ENCODE measurements at regions not wholly inside any gene's neighbourhood (a gene's known extent, or its start where the extent isn't known, plus 50 kb on each side); places are given as distances from the start of the nearest gene placed in this dataset.
"Not testable (repeated sequence)": the region's sequence is repeated elsewhere in the genome, so short reads cannot be mapped to it uniquely, and the experiment has no call there.

DNA sequence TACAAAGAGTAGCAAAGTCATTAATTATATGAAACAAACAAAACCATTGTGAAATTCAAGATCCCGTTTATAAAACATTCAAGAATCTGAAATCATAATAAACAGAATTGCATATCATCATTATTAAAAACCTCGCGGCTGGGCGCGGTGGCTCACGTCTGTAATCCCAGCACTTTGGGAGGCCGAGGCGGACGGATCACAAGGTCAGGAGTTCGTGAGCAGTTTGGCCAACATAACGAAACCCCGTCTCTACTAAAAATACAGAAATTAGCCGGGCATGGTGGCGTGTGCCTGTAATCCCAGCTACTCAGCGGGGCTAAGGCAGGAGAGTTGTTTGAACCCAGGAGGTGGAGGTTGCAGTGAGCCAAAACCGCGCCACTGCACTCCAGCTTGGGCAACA is 80.3 kb upstream of the COPS8 start:
- H3K27ac ChIP-seq (ENCODE audit: low read length); H3K27me3 ChIP-seq (ENCODE audit: control insufficient read depth, insufficient read depth); ATAC-seq; intact Hi-C loops (cut with DNase I); H3K4me1 ChIP-seq (ENCODE audit: control insufficient read depth, insufficient read depth, low read length); DNase-seq; H3K9me3 ChIP-seq (ENCODE audit: control insufficient read depth, low read length); H3K4me3 ChIP-seq (ENCODE audit: low read length): not testable (repeated sequence)
- 93% methylated on average over 17 of the region's 17 CpGs for WGBS

DNA sequence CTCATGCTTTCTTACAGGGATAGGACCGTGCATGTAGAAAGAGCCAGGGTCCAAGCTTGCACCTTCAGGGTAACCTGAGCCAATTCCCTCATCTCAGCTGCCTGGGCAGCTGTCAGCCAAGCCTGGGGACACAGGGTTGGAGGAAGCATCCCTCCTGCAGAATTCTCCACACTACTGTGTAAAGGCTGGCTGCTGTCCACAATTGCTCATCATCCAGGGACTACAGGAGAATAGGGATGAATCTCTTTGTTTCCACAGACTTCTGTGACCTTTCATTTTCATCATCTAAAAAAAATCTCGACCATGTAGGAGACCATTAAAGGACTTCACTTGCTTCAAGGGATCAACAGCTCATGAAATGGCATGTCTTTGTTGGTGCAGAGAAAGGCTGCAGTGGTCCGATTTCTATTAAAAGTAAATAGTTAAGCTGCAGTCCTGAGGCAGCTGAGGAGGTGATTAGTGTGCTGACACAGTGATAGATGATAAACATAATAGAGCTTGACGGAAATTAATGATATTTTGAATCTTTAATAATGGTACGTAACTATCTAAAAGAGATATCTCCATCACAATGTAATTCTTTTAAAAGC is 74.4 kb upstream of the COPS8 start:
- DNase-seq = no peak
- Histone ChIP-seq H3K9me3 (ENCODE audit: control insufficient read depth, low read length) (no peaks in the 10 kb centered on the region), H3K4me3 (ENCODE audit: low read length) (no peak overlapping the region), H3K4me1 (ENCODE audit: control insufficient read depth, insufficient read depth, low read length) (peaks cover 2% of the 10 kb centered on the region), H3K27ac (ENCODE audit: low read length) (no peak overlapping the region), H3K27me3 (ENCODE audit: control insufficient read depth, insufficient read depth) (no peaks in the 10 kb centered on the region)
- intact Hi-C loops (cut with DNase I) = no loop called here
- WGBS = 82% methylated on average over 5 of the region's 5 CpGs
- no peak for ATAC-seq

DNA sequence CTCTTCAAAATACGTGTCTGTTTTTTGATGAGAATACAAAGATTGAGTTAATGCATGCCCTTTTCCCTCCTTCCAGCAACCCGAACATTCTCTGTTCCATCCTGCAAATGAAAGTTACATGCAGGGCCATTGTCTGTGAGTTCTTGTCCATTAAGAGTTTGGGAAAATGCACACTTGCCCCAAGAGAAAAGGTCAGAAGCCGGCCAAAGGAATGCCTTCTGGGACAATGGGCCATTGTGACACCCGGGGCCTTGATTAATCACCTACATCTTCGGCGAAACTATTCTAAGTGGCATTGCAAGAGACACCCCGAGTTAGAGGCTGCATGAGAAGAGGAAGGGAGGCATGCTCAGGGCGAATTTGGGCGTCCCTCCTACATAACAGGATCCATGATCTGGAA is 73.7 kb upstream of the COPS8 start:
- Histone ChIP-seq H3K27me3 (ENCODE audit: control insufficient read depth, insufficient read depth) (no peaks in the 10 kb centered on the region), H3K4me3 (ENCODE audit: low read length) (no peak overlapping the region), H3K4me1 (ENCODE audit: control insufficient read depth, insufficient read depth, low read length) (peaks cover 2% of the 10 kb centered on the region), H3K27ac (ENCODE audit: low read length) (no peak overlapping the region), H3K9me3 (ENCODE audit: control insufficient read depth, low read length) (no peaks in the 10 kb centered on the region)
- ATAC-seq (no peak), DNase-seq (no peak)
- intact Hi-C loops (cut with DNase I) = no loop called here
- 62% methylated on average over 9 of the region's 9 CpGs for WGBS

DNA sequence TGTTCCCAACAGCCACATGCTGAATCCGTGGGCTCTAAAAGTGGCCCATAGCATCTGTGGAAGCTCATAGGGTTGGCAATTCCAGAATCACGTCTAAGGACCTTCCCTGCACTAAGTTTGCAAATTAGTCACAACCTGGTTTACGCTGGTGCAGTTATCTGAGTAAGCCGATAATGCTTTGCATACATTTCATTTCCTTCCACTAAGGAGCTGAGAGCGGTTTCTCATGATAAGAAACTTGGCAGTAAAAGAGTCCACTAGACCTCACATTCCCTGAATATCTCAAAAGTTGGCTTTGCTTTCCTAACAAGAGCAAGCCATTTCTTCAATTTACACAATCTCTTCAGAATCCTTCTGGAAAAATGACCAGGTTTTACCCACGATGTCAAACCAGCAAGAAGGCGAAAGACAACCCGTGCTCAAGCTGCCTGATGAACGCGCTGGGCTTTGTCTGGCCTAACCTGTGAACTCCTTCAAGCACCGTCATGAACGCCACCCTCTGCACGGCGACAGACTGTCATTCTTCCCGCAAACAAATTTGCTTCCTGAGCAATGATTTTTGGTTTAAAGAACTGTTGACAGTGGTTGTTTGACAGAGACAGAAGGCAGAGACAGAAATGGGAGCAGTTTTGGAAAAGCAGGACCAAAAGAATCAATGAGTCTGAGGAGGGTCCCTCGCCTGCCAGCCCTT is 73.0 kb upstream of the COPS8 start:
- 32% methylated on average over 16 of the region's 16 CpGs for WGBS

DNA sequence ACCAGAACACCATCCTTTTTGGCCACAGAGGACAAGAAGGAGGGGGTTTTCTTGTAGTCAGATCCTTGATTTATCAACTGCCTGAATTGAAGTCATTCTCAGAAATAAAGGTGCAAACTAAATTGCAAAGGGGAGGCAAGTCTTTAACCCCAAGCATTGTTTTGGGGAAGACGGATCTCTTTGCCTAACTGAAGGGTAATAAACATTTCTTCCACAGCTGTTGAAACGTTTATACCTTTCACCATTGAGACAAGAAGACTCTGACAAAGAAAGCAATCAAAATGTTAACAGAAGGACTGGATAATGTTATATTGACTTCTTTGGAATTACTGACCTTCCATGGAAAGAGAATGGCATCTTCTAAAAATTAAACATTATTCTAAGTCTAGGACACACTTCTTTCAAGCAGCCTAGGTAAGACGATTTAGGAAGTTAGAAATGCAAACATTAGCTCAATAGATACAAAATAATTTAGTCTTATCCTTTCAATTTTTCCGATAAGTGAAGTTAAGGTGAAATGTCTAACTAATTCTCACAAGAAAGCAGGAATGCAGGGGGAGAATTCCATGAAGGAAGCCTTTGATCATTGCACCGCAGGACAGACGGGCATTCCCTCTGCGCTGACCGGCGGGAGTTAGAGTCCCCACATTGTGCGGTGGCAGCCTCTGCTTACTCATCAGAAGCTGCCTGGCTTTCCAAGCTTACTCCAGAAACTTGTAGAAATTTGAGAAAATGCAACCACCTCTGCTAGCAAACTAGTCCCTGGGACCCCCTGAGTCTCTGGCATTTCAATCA is 69.4 kb upstream of the COPS8 start:
- intact Hi-C loops (cut with DNase I) = no loop called here

More for the DNA sequence above, 73.0 kb upstream of the COPS8 start:
- ATAC-seq (peak; percentile 43 to 82), DNase-seq (no peak)
- Histone ChIP-seq H3K27ac (ENCODE audit: low read length) (no peak overlapping the region), H3K4me3 (ENCODE audit: low read length) (no peak overlapping the region), H3K9me3 (ENCODE audit: control insufficient read depth, low read length) (no peaks in the 10 kb centered on the region), H3K4me1 (ENCODE audit: control insufficient read depth, insufficient read depth, low read length) (peaks cover 2% of the 10 kb centered on the region), H3K27me3 (ENCODE audit: control insufficient read depth, insufficient read depth) (no peaks in the 10 kb centered on the region)
- intact Hi-C loops (cut with DNase I) = no loop called here

DNA sequence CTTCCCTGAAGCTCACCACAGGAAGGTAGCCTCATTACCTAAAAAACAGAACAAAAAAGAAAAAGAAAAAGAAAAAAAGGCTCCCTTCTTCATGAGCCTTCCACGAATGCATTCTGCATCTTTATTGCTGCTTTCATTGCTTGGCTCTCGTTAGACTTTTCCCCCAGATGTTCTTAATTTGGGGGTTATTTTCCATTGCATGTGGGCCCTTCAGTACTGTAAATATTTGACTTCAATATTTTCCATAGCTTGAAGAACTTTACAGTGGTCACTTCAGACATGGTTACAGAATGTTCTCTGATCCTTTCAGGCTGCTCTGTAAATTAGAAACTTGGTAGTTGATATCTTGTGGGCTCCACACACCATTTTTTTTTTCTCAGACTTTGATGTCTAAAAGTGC is 65.6 kb upstream of the COPS8 start:
- Histone ChIP-seq H3K9me3 (ENCODE audit: control insufficient read depth, low read length) (no peaks in the 10 kb centered on the region), H3K4me3 (ENCODE audit: low read length) (no peak overlapping the region), H3K4me1 (ENCODE audit: control insufficient read depth, insufficient read depth, low read length) (no peaks in the 10 kb centered on the region), H3K27me3 (ENCODE audit: control insufficient read depth, insufficient read depth) (no peaks in the 10 kb centered on the region), H3K27ac (ENCODE audit: low read length) (no peak overlapping the region)
- intact Hi-C loops (cut with DNase I) = loop anchor here in 2 of 4 donors (10.0 kb wide), 2 partner anchors 505 to 665 kb away; no protein-coding TSS in a partner anchor
- no peak for ATAC-seq
- 75% methylated on average over 2 of the region's 2 CpGs for WGBS
- no peak for DNase-seq

More for the DNA sequence above, 69.4 kb upstream of the COPS8 start:
- no peak overlapping the region for H3K4me3 ChIP-seq (ENCODE audit: low read length)
- no peaks in the 10 kb centered on the region for H3K9me3 ChIP-seq (ENCODE audit: control insufficient read depth, low read length)
- no peak overlapping the region for H3K27ac ChIP-seq (ENCODE audit: low read length)
- WGBS = 86% methylated on average over 10 of the region's 10 CpGs
- H3K27me3 ChIP-seq (ENCODE audit: control insufficient read depth, insufficient read depth) = no peaks in the 10 kb centered on the region
- DNase-seq = no peak
- ATAC-seq = no peak
- peaks cover 2% of the 10 kb centered on the region for H3K4me1 ChIP-seq (ENCODE audit: control insufficient read depth, insufficient read depth, low read length)

DNA sequence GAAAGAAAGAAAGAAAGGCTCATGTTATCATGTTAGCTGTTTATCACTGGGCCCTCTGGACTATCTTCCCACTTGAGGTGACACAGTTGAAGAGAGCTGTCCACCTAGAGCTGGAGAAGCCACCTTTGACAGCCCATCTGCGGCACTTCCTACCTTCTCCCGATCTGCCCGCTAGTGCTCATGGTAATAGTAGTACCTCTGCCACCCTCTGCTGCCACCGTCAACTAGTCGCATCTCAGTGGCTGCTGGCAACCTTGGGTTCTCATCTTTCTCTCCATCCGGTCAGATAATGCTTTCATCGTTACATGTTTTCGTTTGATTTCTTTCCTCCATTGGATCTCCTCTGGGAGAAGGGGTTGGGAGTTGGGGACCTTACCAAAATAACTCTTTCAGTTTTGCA is 63.2 kb upstream of the COPS8 start:
- no peak overlapping the region for H3K27ac ChIP-seq (ENCODE audit: low read length)
- H3K4me1 ChIP-seq (ENCODE audit: control insufficient read depth, insufficient read depth, low read length) = no peaks in the 10 kb centered on the region
- ATAC-seq (no peak), DNase-seq (no peak)
- no peaks in the 10 kb centered on the region for H3K27me3 ChIP-seq (ENCODE audit: control insufficient read depth, insufficient read depth)
- 79% methylated on average over 8 of the region's 8 CpGs for WGBS
- no peaks in the 10 kb centered on the region for H3K9me3 ChIP-seq (ENCODE audit: control insufficient read depth, low read length)
- intact Hi-C loops (cut with DNase I) = loop anchor here in 2 of 4 donors (10.0 kb wide), 2 partner anchors 508 to 668 kb away; no protein-coding TSS in a partner anchor
- H3K4me3 ChIP-seq (ENCODE audit: low read length) = no peak overlapping the region

DNA sequence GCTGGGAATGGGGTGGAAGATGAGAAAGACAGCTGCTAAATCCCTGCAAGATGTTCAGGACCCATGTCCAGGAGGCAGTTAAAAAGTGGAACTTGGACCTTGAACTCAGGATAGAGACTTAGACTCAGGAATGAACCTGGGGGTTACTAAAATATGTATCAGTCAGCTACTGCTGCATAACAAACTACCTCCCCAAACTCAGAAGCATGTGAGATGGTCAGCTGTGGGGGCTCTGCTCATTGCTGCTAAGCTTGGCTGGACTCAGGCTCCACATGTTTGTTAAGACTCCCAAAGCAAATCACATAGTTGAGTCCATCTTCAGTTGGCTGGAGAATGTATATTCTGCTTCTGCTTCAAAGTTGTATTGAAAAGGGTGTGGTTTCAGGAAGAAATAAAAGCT is 61.4 kb upstream of the COPS8 start:
- ATAC-seq (no peak), DNase-seq (no peak)
- Histone ChIP-seq H3K4me3 (ENCODE audit: low read length) (no peak overlapping the region), H3K27me3 (ENCODE audit: control insufficient read depth, insufficient read depth) (no peaks in the 10 kb centered on the region), H3K9me3 (ENCODE audit: control insufficient read depth, low read length) (no peaks in the 10 kb centered on the region), H3K4me1 (ENCODE audit: control insufficient read depth, insufficient read depth, low read length) (no peaks in the 10 kb centered on the region), H3K27ac (ENCODE audit: low read length) (no peak overlapping the region)
- intact Hi-C loops (cut with DNase I) = loop anchor here in 2 of 4 donors (10.0 kb wide), 2 partner anchors 509 to 669 kb away; no protein-coding TSS in a partner anchor

DNA sequence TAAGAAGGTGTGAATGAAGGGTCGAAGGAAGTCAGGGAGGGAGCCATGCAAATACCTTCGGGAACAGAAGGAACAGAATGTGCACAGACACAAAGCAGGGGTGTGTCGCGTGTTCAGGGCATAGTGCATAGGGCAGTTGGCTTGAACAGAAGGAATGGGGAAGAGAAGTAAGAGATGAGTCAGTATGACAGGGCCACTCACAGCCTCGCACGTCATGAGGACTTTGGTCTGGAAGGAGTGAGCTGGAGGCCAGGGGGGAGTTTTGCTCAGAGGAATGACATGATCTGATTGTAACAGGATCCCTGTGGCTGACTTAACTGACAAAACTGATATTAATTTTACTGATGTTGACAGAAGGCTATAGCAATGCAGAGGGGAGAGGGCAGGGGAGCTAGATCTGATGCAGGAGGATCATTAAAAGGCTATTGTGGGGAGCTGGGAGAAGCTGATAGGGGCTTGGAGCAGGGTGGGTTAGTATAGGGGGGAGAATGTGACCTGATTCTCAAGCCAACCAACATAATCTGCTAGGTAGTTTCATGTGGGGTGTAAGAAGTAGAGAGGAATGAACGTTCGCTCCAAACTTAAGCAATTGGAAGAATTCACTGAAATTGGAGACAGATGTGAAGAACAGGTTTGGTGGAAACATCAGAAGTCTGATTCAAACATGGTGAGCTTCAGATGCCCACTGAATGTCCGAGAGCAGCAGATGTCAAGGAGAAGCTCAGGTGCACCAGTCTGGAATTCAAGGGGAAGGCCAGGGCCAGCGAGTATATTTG is 60.4 kb upstream of the COPS8 start:
- DNase-seq (no peak), ATAC-seq (peak in 1 of 2 donors; percentile 18)
- Histone ChIP-seq H3K9me3 (ENCODE audit: control insufficient read depth, low read length) (no peaks in the 10 kb centered on the region), H3K27me3 (ENCODE audit: control insufficient read depth, insufficient read depth) (no peaks in the 10 kb centered on the region), H3K4me3 (ENCODE audit: low read length) (no peak overlapping the region), H3K4me1 (ENCODE audit: control insufficient read depth, insufficient read depth, low read length) (no peaks in the 10 kb centered on the region), H3K27ac (ENCODE audit: low read length) (no peak overlapping the region)
- 89% methylated on average over 10 of the region's 10 CpGs for WGBS
- intact Hi-C loops (cut with DNase I) = loop anchor here (5.0 to 10.0 kb wide), 5 partner anchors 453 to 670 kb away; no protein-coding TSS in a partner anchor

DNA sequence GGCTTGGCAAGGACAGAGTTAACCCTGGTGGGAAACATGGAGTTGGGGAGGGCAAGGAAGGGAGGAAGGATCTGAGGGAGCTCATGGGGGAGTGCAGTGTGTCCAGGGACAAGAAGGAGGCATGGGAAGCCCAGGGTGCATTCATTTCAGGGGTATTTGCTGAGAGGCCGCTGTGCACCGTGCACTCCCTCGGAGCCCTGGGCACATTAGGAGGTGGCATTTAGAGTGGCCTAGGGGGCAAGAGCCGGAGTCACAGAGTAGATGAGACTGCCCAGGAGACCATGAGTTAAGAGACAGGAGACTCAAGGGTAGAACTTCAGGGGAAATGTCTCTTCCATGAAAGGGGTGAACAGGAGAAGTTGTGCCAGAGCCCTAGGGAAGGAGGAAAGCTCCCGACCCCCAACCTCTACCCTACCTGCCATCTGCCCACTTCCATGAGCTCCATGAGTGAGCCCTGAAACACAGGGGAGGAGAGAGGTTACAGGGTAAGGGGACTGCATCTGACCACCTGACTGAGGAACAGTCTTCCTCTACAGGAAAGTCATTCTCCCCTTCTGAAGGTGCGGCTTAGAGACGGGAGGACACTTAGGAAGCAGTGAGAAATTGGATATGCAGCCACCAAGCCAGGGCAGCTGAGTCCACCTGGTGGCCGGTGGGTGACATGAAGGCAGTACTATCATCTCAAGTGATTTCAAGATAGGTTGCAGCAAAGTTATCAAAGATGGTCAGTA is 58.5 kb upstream of the COPS8 start:
- no peaks in the 10 kb centered on the region for H3K27me3 ChIP-seq (ENCODE audit: control insufficient read depth, insufficient read depth)
- H3K27ac ChIP-seq (ENCODE audit: low read length) = no peak overlapping the region
- DNase-seq = peak; percentile 75 to 89 (median 84)
- H3K4me1 ChIP-seq (ENCODE audit: control insufficient read depth, insufficient read depth, low read length) = no peaks in the 10 kb centered on the region
- H3K9me3 ChIP-seq (ENCODE audit: control insufficient read depth, low read length) = no peaks in the 10 kb centered on the region
- intact Hi-C loops (cut with DNase I) = loop anchor here (2.0 to 10.0 kb wide), 6 partner anchors 455 to 674 kb away; no protein-coding TSS in a partner anchor
- H3K4me3 ChIP-seq (ENCODE audit: low read length) = no peak overlapping the region
- WGBS = 54% methylated on average over 8 of the region's 8 CpGs
- ATAC-seq = peak; percentile 77 to 93

Data from right cardiac atrium (tissue), 5 donors.